ENCODE measurements at regions not wholly inside any gene's neighbourhood (a gene's known extent, or its start where the extent isn't known, plus 50 kb on each side); places are given as distances from the start of the nearest gene placed in this dataset.

- TF ChIP-seq ZNF350 (tag by site-specific recombination; IDR thresholded peaks at IDR 0.05) (no peak), ZNF596 (tag by site-specific recombination; IDR thresholded peaks at IDR 0.05) (no peak), ZNF416 (tag by site-specific recombination; IDR thresholded peaks at IDR 0.05) (no peak), ZNF266 (tag by site-specific recombination; IDR thresholded peaks at IDR 0.05; ENCODE audit: low read depth) (no peak), GLIS2 (tag by site-specific recombination; IDR thresholded peaks at IDR 0.05) (no peak), ZNF654 (tag by site-specific recombination; IDR thresholded peaks at IDR 0.05; ENCODE audit: low read depth) (no peak), ZNF37A (tag by site-specific recombination; IDR thresholded peaks at IDR 0.05) (no peak), ZNF112 (tag by site-specific recombination; IDR thresholded peaks at IDR 0.05) (no peak), ZNF449 (tag by site-specific recombination; IDR thresholded peaks at IDR 0.05) (no peak), ZNF585B (tag by site-specific recombination; IDR thresholded peaks at IDR 0.05) (no peak), ZNF558 (tag by site-specific recombination; IDR thresholded peaks at IDR 0.05) (no peak)
Measured at GRCh38 chr12:23434154-23434553, 515.3 kb downstream of the SOX5 start (continued).

GRCh38 chr12:23446746-23447145, 502.7 kb downstream of the SOX5 start:
- ChIA-PET CTCF (no interaction called here), POLR2A (no interaction called here)
- H3K36me3 ChIP-seq (ENCODE audit: control insufficient read depth in 2 of 2, insufficient read depth in 1 of 2, low read length in 2 of 2) = no peaks in the 10 kb centered on the region; a peak in 1 of 3 replicates
- H3K4me3 ChIP-seq (ENCODE audit: low read depth, low read length) = no peak overlapping the region
- H3K9me3 ChIP-seq (ENCODE audit: control insufficient read depth, insufficient read depth, low read depth, low read length) = no peaks in the 10 kb centered on the region
- no peak overlapping the region for H3K27ac ChIP-seq (ENCODE audit: extremely low read depth, low read depth, low read length)
- H3K4me1 ChIP-seq (ENCODE audit: control insufficient read depth, insufficient read depth, low read length) = no peaks in the 10 kb centered on the region
- TF ChIP-seq ZNF175 (tag by site-specific recombination; IDR thresholded peaks at IDR 0.05) = no peak
- TF ChIP-seq ZNF791 (tag by site-specific recombination; IDR thresholded peaks at IDR 0.05) = no peak
- TF ChIP-seq ZSCAN23 (tag by site-specific recombination; IDR thresholded peaks at IDR 0.05) = no peak
- TF ChIP-seq ZNF112 (tag by site-specific recombination; IDR thresholded peaks at IDR 0.05) = no peak

GRCh38 chr12:23450810-23451209, 498.7 kb downstream of the SOX5 start:
- POLR2A ChIA-PET = no interaction called here
- CTCF ChIA-PET = interaction anchor here (0.6 kb wide), 1 partner anchor 1376 kb away, joined by 3 read pairs; no protein-coding TSS in a partner anchor
- no peak overlapping the region for H3K27ac ChIP-seq (ENCODE audit: extremely low read depth, low read depth, low read length)
- H3K4me3 ChIP-seq (ENCODE audit: low read depth, low read length) = no peak overlapping the region
- TF ChIP-seq OSR2 (tag by site-specific recombination; IDR thresholded peaks at IDR 0.05) (no peak), GFI1B (tag by site-specific recombination; IDR thresholded peaks at IDR 0.05) (no peak), BCL11A (tag by site-specific recombination; IDR thresholded peaks at IDR 0.05; ENCODE audit: low read depth) (no peak), SALL2 (tag by site-specific recombination; IDR thresholded peaks at IDR 0.05; ENCODE audit: borderline replicate concordance) (no peak), PRDM1 (tag by site-specific recombination; IDR thresholded peaks at IDR 0.05) (no peak)
- no peaks in the 10 kb centered on the region for H3K9me3 ChIP-seq (ENCODE audit: control insufficient read depth, insufficient read depth, low read depth, low read length)
- H3K36me3 ChIP-seq (ENCODE audit: control insufficient read depth in 2 of 2, insufficient read depth in 1 of 2, low read length in 2 of 2) = no peaks in the 10 kb centered on the region
- no peaks in the 10 kb centered on the region for H3K4me1 ChIP-seq (ENCODE audit: control insufficient read depth, insufficient read depth, low read length)

- Histone ChIP-seq H3K4me3 (ENCODE audit: low read depth, low read length) (no peak overlapping the region), H3K27ac (ENCODE audit: extremely low read depth, low read depth, low read length) (no peak overlapping the region), H3K9me3 (ENCODE audit: control insufficient read depth, insufficient read depth, low read depth, low read length) (no peaks in the 10 kb centered on the region), H3K36me3 (ENCODE audit: control insufficient read depth in 2 of 2, insufficient read depth in 1 of 2, low read length in 2 of 2) (no peaks in the 10 kb centered on the region), H3K4me1 (ENCODE audit: control insufficient read depth, insufficient read depth, low read length) (no peaks in the 10 kb centered on the region)
- CTCF ChIA-PET = no interaction called here
- POLR2A ChIA-PET = no interaction called here
- TF ChIP-seq ZNF645 (tag by site-specific recombination; IDR thresholded peaks at IDR 0.05) = no peak
- no peak for TF ChIP-seq ZBTB11 (tag by site-specific recombination; conservative IDR thresholded peaks at IDR 0.05; ENCODE audit: low read depth)
- no peak for TF ChIP-seq ZBTB6 (tag by site-specific recombination; IDR thresholded peaks at IDR 0.05)
- no peak for TF ChIP-seq ZNF280C (tag by site-specific recombination; IDR thresholded peaks at IDR 0.05)
Measured at GRCh38 chr12:23455283-23455682, 494.2 kb downstream of the SOX5 start.
